SK-N-SH treated with all-trans-retinoic acid at 6 μM for 48 hours (cell line): ENCODE measurements at regions not wholly inside any gene's neighbourhood (a gene's known extent, or its start where the extent isn't known, plus 50 kb on each side); places are given as distances from the start of the nearest gene placed in this dataset.

ENCODE experiments used
- ARNTL ChIP-seq: fragments of 450-650 bp; formaldehyde crosslinking; IDR thresholded peaks from 2 replicates; pipeline ENCODE4 v1.5.0; 2020; ENCODE audit warnings: low read depth, mild to moderate bottlenecking, moderate library complexity, borderline replicate concordance
- BACH2 ChIP-seq: fragments of 250-450 bp; sonication (Bioruptor Pico); IDR thresholded peaks from 2 replicates; pipeline ENCODE4 v1.9.0; 2021; ENCODE audit warnings: mild to moderate bottlenecking, borderline replicate concordance
- CREB5 ChIP-seq: fragments of 250-450 bp; sonication (Bioruptor Pico); IDR thresholded peaks from 2 replicates; pipeline ENCODE4 v1.5.1; 2020; ENCODE audit warnings: low read depth, mild to moderate bottlenecking, moderate library complexity
- CSRNP3 ChIP-seq: fragments of 250-450 bp; sonication (Bioruptor Pico); IDR thresholded peaks from 2 replicates; pipeline ENCODE4 v1.5.1; 2021; ENCODE audit warnings: mild to moderate bottlenecking, moderate library complexity
- ESRRG ChIP-seq: fragments of 250-450 bp; sonication (Bioruptor Pico); IDR thresholded peaks from 2 replicates; pipeline ENCODE4 v1.6.1; 2021; ENCODE audit warnings: mild to moderate bottlenecking
- PATZ1 ChIP-seq: fragments of 250-450 bp; sonication (Bioruptor Pico); IDR thresholded peaks from 2 replicates; pipeline ENCODE4 v1.8.0; 2020; ENCODE audit warnings: mild to moderate bottlenecking, moderate library complexity, borderline replicate concordance
- PPARA ChIP-seq: fragments of 250-450 bp; sonication (Bioruptor Pico); IDR thresholded peaks from 2 replicates; pipeline ENCODE4 v1.5.0; 2020; ENCODE audit warnings: mild to moderate bottlenecking, borderline replicate concordance
- RARB ChIP-seq: fragments of 250-450 bp; sonication (Bioruptor Pico); IDR thresholded peaks from 2 replicates; pipeline ENCODE4 v1.8.0; 2021; ENCODE audit warnings: mild to moderate bottlenecking, moderate library complexity
- TOX ChIP-seq: fragments of 250-450 bp; sonication (Bioruptor Pico); IDR thresholded peaks from 2 replicates; pipeline ENCODE4 v1.8.0; 2021; ENCODE audit warnings: mild to moderate bottlenecking, moderate library complexity, borderline replicate concordance
- ZC3H10 ChIP-seq: fragments of 250-450 bp; sonication (Bioruptor Pico); IDR thresholded peaks from 2 replicates; pipeline ENCODE4 v1.5.1; 2021; ENCODE audit warnings: mild to moderate bottlenecking, moderate library complexity
- ZFP3 ChIP-seq: fragments of 250-450 bp; sonication (Bioruptor Pico); IDR thresholded peaks from 2 replicates; pipeline ENCODE4 v1.5.0; 2020; ENCODE audit warnings: mild to moderate bottlenecking, moderate library complexity
- ZNF565 ChIP-seq: fragments of 450-650 bp; formaldehyde crosslinking; conservative IDR thresholded peaks from 2 replicates; pipeline ENCODE4 v1.5.0; 2020; ENCODE audit warnings: low read depth, mild to moderate bottlenecking, moderate library complexity

- TF ChIP-seq CREB5 (CRISPR knock-in tag) (no peak), ZFP3 (CRISPR knock-in tag) (no peak), CSRNP3 (CRISPR knock-in tag) (no peak), ZNF565 (CRISPR knock-in tag) (no peak), BACH2 (CRISPR knock-in tag) (no peak), TOX (CRISPR knock-in tag) (no peak), PATZ1 (CRISPR knock-in tag) (no peak), PPARA (CRISPR knock-in tag) (no peak), ESRRG (no peak), ZC3H10 (CRISPR knock-in tag) (no peak), RARB (CRISPR knock-in tag) (no peak), ARNTL (no peak)
Measured at GRCh38 chr1:9448132-9449109, 90.8 kb upstream of the SLC25A33 start.
